HEK293T (cell line): ENCODE measurements at regions not wholly inside any gene's neighbourhood (a gene's known extent, or its start where the extent isn't known, plus 50 kb on each side); places are given as distances from the start of the nearest gene placed in this dataset.

Experiments
- CTCF ChIA-PET: fragments of 350-600 bp; formaldehyde crosslinking; extraction: SDS; loops from one replicate; lab custom pipeline; 2021; ENCODE audit warnings: antibody characterized with exemption, inconsistent platforms; lab: Yijun Ruan, JAX
- POLR2A ChIA-PET: fragments of 350-600 bp; formaldehyde crosslinking; extraction: SDS; loops from one replicate; lab custom pipeline; 2020; ENCODE audit warnings: antibody characterized with exemption, inconsistent platforms; lab: Yijun Ruan, JAX
- DNase-seq: peaks from one replicate; pipeline ENCODE4 v3.0.0; 2012; ENCODE audit warnings: mixed read lengths; ENCODE audit errors: extremely low spot score
- ARNT ChIP-seq: fragments of 450-650 bp; IDR thresholded peaks from 2 replicates; pipeline ENCODE4 v1.6.1; 2017; ENCODE audit warnings: mild to moderate bottlenecking
- BHLHE40 ChIP-seq: fragments of 450-650 bp; IDR thresholded peaks from 2 replicates; pipeline ENCODE4 v1.6.1; 2016; ENCODE audit warnings: mild to moderate bottlenecking, moderate library complexity, borderline replicate concordance
- CTBP1 ChIP-seq: fragments of 450-650 bp; IDR thresholded peaks from 2 replicates; pipeline ENCODE4 v1.6.1; 2016; ENCODE audit warnings: borderline replicate concordance
- ELF4 ChIP-seq: fragments of 450-650 bp; IDR thresholded peaks from 2 replicates; pipeline ENCODE4 v1.6.1; 2017; ENCODE audit warnings: antibody characterized with exemption
- FOXA1 ChIP-seq: fragments of 450-650 bp; IDR thresholded peaks from 2 replicates; pipeline ENCODE4 v1.6.1; 2016; ENCODE audit warnings: mild to moderate bottlenecking
- FOXK2 ChIP-seq: fragments of 450-650 bp; IDR thresholded peaks from 2 replicates; pipeline ENCODE4 v1.6.1; 2016; ENCODE audit warnings: mild to moderate bottlenecking
- FOXM1 ChIP-seq: fragments of 450-650 bp; IDR thresholded peaks from 2 replicates; pipeline ENCODE4 v1.6.1; 2017; ENCODE audit warnings: mild to moderate bottlenecking, borderline replicate concordance
- HDGF ChIP-seq: fragments of 450-650 bp; IDR thresholded peaks from 2 replicates; pipeline ENCODE4 v1.6.1; 2017; ENCODE audit warnings: antibody characterized with exemption, borderline replicate concordance
- L3MBTL2 ChIP-seq: fragments of 450-650 bp; conservative IDR thresholded peaks from 2 replicates; pipeline ENCODE4 v1.6.1; 2016; ENCODE audit warnings: mild to moderate bottlenecking
- LEF1 ChIP-seq: fragments of 450-650 bp; IDR thresholded peaks from 2 replicates; pipeline ENCODE4 v1.6.1; 2017; ENCODE audit warnings: mild to moderate bottlenecking, borderline replicate concordance
- NFRKB ChIP-seq: fragments of 450-650 bp; IDR thresholded peaks from 2 replicates; pipeline ENCODE4 v1.6.1; 2016; ENCODE audit warnings: mild to moderate bottlenecking, moderate library complexity
- SP1 ChIP-seq: fragments of 450-650 bp; IDR thresholded peaks from 2 replicates; pipeline ENCODE4 v1.6.1; 2017
- SUZ12 ChIP-seq: fragments of 450-650 bp; IDR thresholded peaks from 2 replicates; pipeline ENCODE4 v1.6.1; 2016; ENCODE audit warnings: mild to moderate bottlenecking
- TARDBP ChIP-seq: fragments of 450-650 bp; IDR thresholded peaks from 2 replicates; pipeline ENCODE4 v1.6.1; 2016
- ZNF384 ChIP-seq: fragments of 450-650 bp; IDR thresholded peaks from 2 replicates; pipeline ENCODE4 v1.6.1; 2016
- TF ChIP-seq, protein P1 (sequence below): fragments of 450-650 bp; IDR thresholded peaks from 2 replicates; pipeline ENCODE4 v1.6.1; 2016

DNA sequence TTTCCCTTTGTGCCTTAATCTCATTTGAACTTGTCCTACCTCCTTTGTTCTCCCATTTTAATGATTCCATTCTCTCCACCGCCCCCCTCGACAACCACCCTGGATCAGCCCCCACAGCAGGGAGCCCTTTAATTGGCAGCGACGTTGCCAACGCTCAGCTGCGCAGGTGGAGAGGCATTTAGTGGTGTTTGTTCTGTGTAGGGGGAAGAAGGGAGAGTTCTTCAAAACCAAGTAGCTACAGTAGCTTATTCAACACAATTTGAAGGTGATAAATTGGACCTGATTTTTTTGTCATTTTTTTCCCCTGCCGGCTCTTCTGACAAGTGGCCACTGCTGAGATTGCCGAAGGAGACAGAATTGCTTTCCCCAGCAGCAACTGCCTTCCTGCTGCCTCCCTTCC lies 499.1 kb downstream of the CDK5RAP2 start:
- ChIA-PET CTCF (interaction anchor here (0.6 kb wide), 1 partner anchor 524 kb away, joined by 3 read pairs; no protein-coding TSS in a partner anchor), POLR2A (no interaction called here)
- TF ChIP-seq BHLHE40 (no peak), ARNT (no peak), FOXK2 (no peak), SP1 (no peak)
- TF ChIP-seq, protein P1, sequence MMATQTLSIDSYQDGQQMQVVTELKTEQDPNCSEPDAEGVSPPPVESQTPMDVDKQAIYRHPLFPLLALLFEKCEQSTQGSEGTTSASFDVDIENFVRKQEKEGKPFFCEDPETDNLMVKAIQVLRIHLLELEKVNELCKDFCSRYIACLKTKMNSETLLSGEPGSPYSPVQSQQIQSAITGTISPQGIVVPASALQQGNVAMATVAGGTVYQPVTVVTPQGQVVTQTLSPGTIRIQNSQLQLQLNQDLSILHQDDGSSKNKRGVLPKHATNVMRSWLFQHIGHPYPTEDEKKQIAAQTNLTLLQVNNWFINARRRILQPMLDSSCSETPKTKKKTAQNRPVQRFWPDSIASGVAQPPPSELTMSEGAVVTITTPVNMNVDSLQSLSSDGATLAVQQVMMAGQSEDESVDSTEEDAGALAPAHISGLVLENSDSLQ = no peak
- DNase-seq = no peak

DNA sequence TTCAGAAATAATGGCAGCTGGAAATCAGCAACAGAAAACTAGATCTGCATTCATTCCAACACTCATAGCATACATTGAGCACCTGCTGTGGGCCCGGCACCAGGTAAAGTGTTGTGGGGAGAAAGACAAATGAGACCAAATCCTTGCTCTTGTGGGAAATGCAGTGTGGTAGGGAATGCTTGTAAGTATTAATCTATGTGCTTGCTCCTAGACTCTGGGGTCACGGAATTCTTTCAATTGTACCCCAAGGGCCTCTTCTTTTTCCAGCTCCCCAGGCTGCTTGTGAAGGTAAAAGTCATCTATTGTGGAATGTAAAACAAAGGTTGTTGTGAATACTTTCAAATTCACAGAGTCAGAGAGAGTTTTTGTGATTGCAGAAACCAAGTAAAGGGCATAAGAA lies 501.9 kb downstream of the CDK5RAP2 start:
- no peak for DNase-seq
- CTCF ChIA-PET = no interaction called here
- TF ChIP-seq BHLHE40 (no peak), NFRKB (no peak)
- POLR2A ChIA-PET = no interaction called here

DNA sequence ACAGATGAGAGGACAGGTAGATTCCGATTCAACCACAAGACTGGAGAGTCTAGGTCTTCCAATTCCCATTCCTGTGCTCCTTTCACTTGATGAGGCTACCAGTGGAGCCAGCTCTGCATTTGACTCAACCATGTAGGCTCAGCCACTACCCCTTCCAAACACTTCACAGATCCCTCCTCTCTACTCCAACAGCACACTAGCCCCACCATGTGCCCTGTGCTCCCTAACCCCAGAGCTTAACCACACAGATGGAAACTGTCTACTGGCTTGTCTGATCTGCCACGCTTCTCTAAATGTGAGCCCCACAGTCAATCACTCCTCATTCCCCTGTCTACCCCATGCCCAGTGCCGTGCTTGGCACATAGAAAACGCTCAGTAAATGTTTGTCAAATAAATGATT lies 508.2 kb downstream of the CDK5RAP2 start:
- TF ChIP-seq ARNT (no peak), FOXM1 (no peak)
- ChIA-PET CTCF (no interaction called here), POLR2A (no interaction called here)
- no peak for DNase-seq

GRCh38 chr9:120066315-120066714 lies 513.7 kb downstream of the CDK5RAP2 start:
- no peak for DNase-seq
- ChIA-PET POLR2A (no interaction called here), CTCF (no interaction called here)
- TF ChIP-seq ARNT (no peak), BHLHE40 (no peak), NFRKB (no peak), ELF4 (no peak)

DNA sequence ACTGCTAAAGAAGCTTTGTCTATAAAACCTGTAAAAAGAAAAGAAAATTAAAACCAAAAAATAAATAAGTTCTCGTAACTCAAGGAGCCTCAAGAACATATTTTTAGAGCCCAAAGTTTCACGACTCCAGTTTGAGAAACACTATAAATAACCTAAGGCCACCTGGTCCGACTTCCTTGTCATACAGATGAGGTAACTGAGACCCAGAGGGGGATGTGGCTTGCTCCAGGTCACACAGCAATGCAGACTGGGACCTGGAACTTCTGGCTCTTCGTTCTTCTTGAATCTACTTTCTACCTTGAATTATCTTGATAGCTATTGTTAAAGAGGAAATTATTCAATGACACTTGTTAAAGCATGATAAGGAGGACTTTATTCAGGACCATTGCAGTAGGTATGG lies 514.8 kb downstream of the CDK5RAP2 start:
- CTCF ChIA-PET = no interaction called here
- no peak for DNase-seq
- TF ChIP-seq, protein P1 = no peak
- TF ChIP-seq FOXA1 (no peak), SP1 (no peak), TARDBP (no peak), LEF1 (no peak), CTBP1 (no peak), L3MBTL2 (no peak), BHLHE40 (no peak), ARNT (no peak), FOXK2 (no peak), ZNF384 (no peak), NFRKB (no peak), SUZ12 (no peak), HDGF (no peak), FOXM1 (no peak), ELF4 (no peak)
- POLR2A ChIA-PET = no interaction called here

- no peak for DNase-seq
- POLR2A ChIA-PET = no interaction called here
- CTCF ChIA-PET = no interaction called here
- TF ChIP-seq ELF4 (no peak), CTBP1 (no peak), FOXM1 (no peak), TARDBP (no peak), LEF1 (no peak)
These were observed 535.0 kb downstream of the CDK5RAP2 start for GRCh38 chr9:120045011-120045410.

GRCh38 chr9:120043448-120043847 lies 536.5 kb downstream of the CDK5RAP2 start:
- ChIA-PET POLR2A (no interaction called here), CTCF (no interaction called here)
- TF ChIP-seq ELF4 = no peak
- TF ChIP-seq FOXA1 = no peak
- TF ChIP-seq NFRKB = no peak
- no peak for TF ChIP-seq L3MBTL2
- TF ChIP-seq ZNF384 = no peak
- TF ChIP-seq, protein P1 = no peak
- TF ChIP-seq SP1 = no peak
- TF ChIP-seq BHLHE40 = no peak
- no peak for TF ChIP-seq FOXK2
- no peak for TF ChIP-seq LEF1
- no peak for TF ChIP-seq HDGF
- TF ChIP-seq ARNT = no peak
- TF ChIP-seq FOXM1 = no peak
- no peak for TF ChIP-seq CTBP1
- TF ChIP-seq SUZ12 = no peak
- TF ChIP-seq TARDBP = no peak
- DNase-seq = no peak
